HepG2 (cell line): ENCODE measurements at regions not wholly inside any gene's neighbourhood (a gene's known extent, or its start where the extent isn't known, plus 50 kb on each side); places are given as distances from the start of the nearest gene placed in this dataset.

Experiments used
- ATAC-seq: fragments of 200-7000 bp; cut with Tn5 transposase; 3 replicates; pipeline ENCODE4 v1.9.1; 2020; ENCODE audit warnings: mild to moderate bottlenecking, moderate library complexity
- BruUV-seq: library from RNA; stranded (reverse); fragments of 400-500 nt; replicated peaks from 2 replicates; lab custom pipeline; 2021; lab: Mats Ljungman, UMichigan
- CTCF ChIA-PET: fragments of 300-600 bp; formaldehyde crosslinking; extraction: SDS; loops from one replicate; lab custom pipeline; 2021; ENCODE audit warnings: low total read pairs, inconsistent platforms, low intra/inter-chr PET ratio; lab: Yijun Ruan, JAX
- POLR2A ChIA-PET: fragments of 350-600 bp; sonication (Branson Sonifier 250); formaldehyde crosslinking; loops from one replicate; lab custom pipeline; 2020; ENCODE audit warnings: antibody characterized with exemption, inconsistent platforms; lab: Yijun Ruan, JAX
- DNase-seq: peaks from one replicate; pipeline ENCODE4 v3.0.0-alpha.2; 2015; ENCODE audit warnings: low spot score
- FAIRE-seq: peaks from 3 replicates; lab custom pipeline; 2011; peaks lifted over from hg19 to GRCh38; lab: Jason Lieb, UNC
- H2AFZ ChIP-seq: one replicate; pipeline ENCODE4 v1.6.1; 2011; ENCODE audit warnings: low read length, inconsistent platforms
- H3K27ac ChIP-seq: fragments of 300-600 bp; 3 replicates; pipeline ENCODE4 v1.8.0; 2011; ENCODE audit warnings: mixed run types, mild to moderate bottlenecking, mixed read lengths, low read length, inconsistent platforms; ENCODE audit not compliant: insufficient read depth; ENCODE audit errors: extremely low read length
- H3K27me3 ChIP-seq, 2 experiments: fragments of 200-600 bp in 1 of 2; 2 replicates in 1 of 2; 3 replicates in 1 of 2; pipeline versions ENCODE4 v1.6.0 to v1.8.0; 2011; ENCODE audit warnings: low read length in 2 of 2, mild to moderate bottlenecking in 2 of 2, moderate library complexity in 2 of 2, inconsistent platforms in 1 of 2; ENCODE audit not compliant: insufficient read depth in 2 of 2, control insufficient read depth in 1 of 2
- H3K36me3 ChIP-seq, 2 experiments: fragments of 200-600 bp in 1 of 2; replicated peaks in 1 of 2; 2 replicates in 1 of 2; 3 replicates in 1 of 2; pipeline versions ENCODE4 v1.5.1 to v1.8.0; 2011; ENCODE audit warnings: low read length in 2 of 2, inconsistent platforms in 1 of 2; ENCODE audit not compliant: insufficient read depth in 2 of 2, control insufficient read depth in 1 of 2
- H3K4me1 ChIP-seq: 2 replicates; pipeline ENCODE4 v1.5.1; 2012; ENCODE audit warnings: low read length, inconsistent platforms; ENCODE audit not compliant: insufficient read depth
- H3K4me2 ChIP-seq: 2 replicates; pipeline ENCODE4 v1.6.0; 2011; ENCODE audit warnings: low read depth, low read length, inconsistent platforms
- H3K4me3 ChIP-seq, 3 experiments: fragments of 200-600 bp in 1 of 3; sonication (generic), shearing (Covaris generic) in 1 of 3; replicated peaks in 1 of 3; 2 replicates each; pipeline ENCODE4 v1.5.1; 2011 to 2016; ENCODE audit warnings: low read length in 3 of 3, inconsistent platforms in 2 of 3, low read depth in 2 of 3, mild to moderate bottlenecking in 2 of 3, control low read depth in 1 of 3, mixed read lengths in 1 of 3; ENCODE audit not compliant: insufficient read depth in 1 of 3
- H3K79me2 ChIP-seq: one replicate; pipeline ENCODE4 v1.6.1; 2011; ENCODE audit warnings: low read length, inconsistent platforms; ENCODE audit not compliant: insufficient read depth
- H3K9ac ChIP-seq: 2 replicates; pipeline ENCODE4 v1.6.0; 2011; ENCODE audit warnings: mild to moderate bottlenecking, low read depth, low read length, inconsistent platforms; ENCODE audit not compliant: insufficient read depth
- H3K9me3 ChIP-seq: 2 replicates; pipeline ENCODE4 v1.5.1; 2012; ENCODE audit warnings: mild to moderate bottlenecking, low read length
- H4K20me1 ChIP-seq: 2 replicates; pipeline ENCODE4 v1.6.0; 2011; ENCODE audit warnings: inconsistent platforms, mild to moderate bottlenecking, low read length, moderate library complexity; ENCODE audit not compliant: insufficient read depth
- FOXP4 ChIP-seq: sonication (generic); formaldehyde crosslinking; IDR thresholded peaks from 2 replicates; pipeline ENCODE4 v1.4.0; 2020; ENCODE audit warnings: missing genetic modification reagents
- KDM6A ChIP-seq: IDR thresholded peaks from 2 replicates; pipeline ENCODE4 v1.6.1; 2016; ENCODE audit warnings: low read depth
- MTA1 ChIP-seq: sonication (generic); formaldehyde crosslinking; IDR thresholded peaks from 2 replicates; pipeline ENCODE4 v1.4.0; 2020; ENCODE audit warnings: missing genetic modification reagents, mild to moderate bottlenecking, borderline replicate concordance
- NCOA1 ChIP-seq: sonication (generic); formaldehyde crosslinking; IDR thresholded peaks from 2 replicates; pipeline ENCODE4 v1.9.0; 2021; ENCODE audit warnings: missing genetic modification reagents
- RFX1 ChIP-seq: fragments of 450-650 bp; IDR thresholded peaks from 2 replicates; pipeline ENCODE4 v1.6.1; 2017
- TFAP4 ChIP-seq: sonication (generic); IDR thresholded peaks from 2 replicates; pipeline ENCODE4 v1.6.1; 2016; ENCODE audit warnings: low read depth, borderline replicate concordance
- ZFP1 ChIP-seq: IDR thresholded peaks from 2 replicates; pipeline ENCODE4 v1.6.1; 2016
- ZNF354B ChIP-seq: sonication (generic); formaldehyde crosslinking; IDR thresholded peaks from 2 replicates; pipeline ENCODE4 v1.8.0; 2022; ENCODE audit warnings: mild to moderate bottlenecking, missing genetic modification reagents
- ZNF564 ChIP-seq: sonication (generic); formaldehyde crosslinking; IDR thresholded peaks from 2 replicates; pipeline ENCODE4 v1.8.1; 2023; ENCODE audit warnings: mild to moderate bottlenecking, missing genetic modification reagents
- ZNF616 ChIP-seq: sonication (generic); formaldehyde crosslinking; IDR thresholded peaks from 2 replicates; pipeline ENCODE4 v1.5.0; 2020; ENCODE audit warnings: low read depth, mild to moderate bottlenecking, missing genetic modification reagents
- WGBS: methylation state at CpG from one replicate; pipeline ENCODE4 v1.1.6; 2017; ENCODE audit warnings: low lambda C conversion rate; 5-methylcytosine and 5-hydroxymethylcytosine counted together
- in situ Hi-C: cut with HindIII; loops from 2 replicates; pipeline ENCODE4 v1.10.0; 2017; ENCODE audit warnings: low pct_unique_long_range_greater_than_20kb; ENCODE audit not compliant: extremely low pct_ligation_motif_present
- intact Hi-C: fragments of 100-400 bp; cut with micrococcal nuclease; formaldehyde crosslinking; loops from one replicate; pipeline ENCODE4 v1.10.0; 2022; ENCODE audit not compliant: unreplicated experiment
- TF ChIP-seq, protein P1 (sequence below): sonication (generic); formaldehyde crosslinking; IDR thresholded peaks from 2 replicates; pipeline ENCODE4 v1.8.1; 2023; ENCODE audit warnings: mild to moderate bottlenecking, missing genetic modification reagents
- TF ChIP-seq, protein P2 (sequence below): sonication (generic); formaldehyde crosslinking; IDR thresholded peaks from 2 replicates; pipeline ENCODE4 v1.5.0; 2020; ENCODE audit warnings: missing genetic modification reagents
- TF ChIP-seq, protein P3 (sequence below): sonication (generic); formaldehyde crosslinking; IDR thresholded peaks from 2 replicates; pipeline ENCODE4 v1.5.0; 2020; ENCODE audit warnings: missing genetic modification reagents

DNA sequence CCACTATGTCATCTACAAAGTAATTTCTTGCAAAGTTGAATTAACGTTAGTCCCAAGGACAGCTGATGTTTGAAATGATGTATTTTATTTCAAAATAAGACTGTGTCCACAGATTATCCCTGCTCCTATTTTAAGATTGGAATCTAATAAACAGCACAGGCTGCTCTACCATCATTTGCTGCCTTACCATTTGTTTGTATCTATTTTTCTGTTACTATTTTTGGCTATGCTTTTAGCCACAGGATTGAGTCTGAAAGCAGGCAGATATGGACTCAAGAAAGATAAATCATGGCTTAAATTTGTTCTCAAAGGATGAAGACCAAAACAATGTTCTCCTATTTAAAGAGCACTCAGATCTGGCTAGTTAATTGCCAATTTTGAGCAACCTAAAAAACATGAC is 105.3 kb downstream of the RGS2 start:
- Histone ChIP-seq H3K27ac (no peak overlapping the region), H4K20me1 (no peaks in the 10 kb centered on the region)
- FAIRE-seq: no peak
- TF ChIP-seq TFAP4 (no peak), ZNF564 (no peak), ZNF616 (CRISPR knock-in tag) (no peak), KDM6A (CRISPR knock-in tag) (no peak), MTA1 (CRISPR knock-in tag) (no peak), RFX1 (no peak), ZNF354B (CRISPR knock-in tag) (no peak), NCOA1 (CRISPR knock-in tag) (no peak), FOXP4 (CRISPR knock-in tag) (no peak), ZFP1 (CRISPR knock-in tag) (no peak)
- TF ChIP-seq, protein P1, sequence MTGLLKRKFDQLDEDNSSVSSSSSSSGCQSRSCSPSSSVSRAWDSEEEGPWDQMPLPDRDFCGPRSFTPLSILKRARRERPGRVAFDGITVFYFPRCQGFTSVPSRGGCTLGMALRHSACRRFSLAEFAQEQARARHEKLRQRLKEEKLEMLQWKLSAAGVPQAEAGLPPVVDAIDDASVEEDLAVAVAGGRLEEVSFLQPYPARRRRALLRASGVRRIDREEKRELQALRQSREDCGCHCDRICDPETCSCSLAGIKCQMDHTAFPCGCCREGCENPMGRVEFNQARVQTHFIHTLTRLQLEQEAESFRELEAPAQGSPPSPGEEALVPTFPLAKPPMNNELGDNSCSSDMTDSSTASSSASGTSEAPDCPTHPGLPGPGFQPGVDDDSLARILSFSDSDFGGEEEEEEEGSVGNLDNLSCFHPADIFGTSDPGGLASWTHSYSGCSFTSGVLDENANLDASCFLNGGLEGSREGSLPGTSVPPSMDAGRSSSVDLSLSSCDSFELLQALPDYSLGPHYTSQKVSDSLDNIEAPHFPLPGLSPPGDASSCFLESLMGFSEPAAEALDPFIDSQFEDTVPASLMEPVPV: no peak
- TF ChIP-seq, protein P2, sequence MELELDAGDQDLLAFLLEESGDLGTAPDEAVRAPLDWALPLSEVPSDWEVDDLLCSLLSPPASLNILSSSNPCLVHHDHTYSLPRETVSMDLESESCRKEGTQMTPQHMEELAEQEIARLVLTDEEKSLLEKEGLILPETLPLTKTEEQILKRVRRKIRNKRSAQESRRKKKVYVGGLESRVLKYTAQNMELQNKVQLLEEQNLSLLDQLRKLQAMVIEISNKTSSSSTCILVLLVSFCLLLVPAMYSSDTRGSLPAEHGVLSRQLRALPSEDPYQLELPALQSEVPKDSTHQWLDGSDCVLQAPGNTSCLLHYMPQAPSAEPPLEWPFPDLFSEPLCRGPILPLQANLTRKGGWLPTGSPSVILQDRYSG: no peak
- TF ChIP-seq, protein P3, sequence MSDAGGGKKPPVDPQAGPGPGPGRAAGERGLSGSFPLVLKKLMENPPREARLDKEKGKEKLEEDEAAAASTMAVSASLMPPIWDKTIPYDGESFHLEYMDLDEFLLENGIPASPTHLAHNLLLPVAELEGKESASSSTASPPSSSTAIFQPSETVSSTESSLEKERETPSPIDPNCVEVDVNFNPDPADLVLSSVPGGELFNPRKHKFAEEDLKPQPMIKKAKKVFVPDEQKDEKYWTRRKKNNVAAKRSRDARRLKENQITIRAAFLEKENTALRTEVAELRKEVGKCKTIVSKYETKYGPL (CRISPR knock-in tag): no peak
- TF ChIP-seq, all 625 proteins: peak for 0
- intact Hi-C loops: no loop called here
- in situ Hi-C loops: no loop called here
- no TSS peak for BruUV-seq
- CTCF ChIA-PET: no interaction called here
- no peaks in the 10 kb centered on the region for H3K4me1 ChIP-seq
- POLR2A ChIA-PET: no interaction called here
- H3K27me3 ChIP-seq: no peaks in the 10 kb centered on the region; a peak in 1 of 5 replicates
- H3K79me2 ChIP-seq: no peaks in the 10 kb centered on the region
- no peak overlapping the region for H3K4me3 ChIP-seq
- WGBS: 0% methylated on average over 1 of the region's 1 CpG
- H2AFZ ChIP-seq: no peak overlapping the region
- no peaks in the 10 kb centered on the region for H3K36me3 ChIP-seq
- no peak overlapping the region for H3K4me2 ChIP-seq
- ATAC-seq: no peak
- H3K9ac ChIP-seq: no peak overlapping the region
- no peaks in the 10 kb centered on the region for H3K9me3 ChIP-seq
- no peak for DNase-seq
